GM18858 (cell line): ENCODE measurements at regions not wholly inside any gene's neighbourhood (a gene's known extent, or its start where the extent isn't known, plus 50 kb on each side); places are given as distances from the start of the nearest gene placed in this dataset.
"Not testable (repeated sequence)": the region's sequence is repeated elsewhere in the genome, so short reads cannot be mapped to it uniquely, and the experiment has no call there.

Experiments
- ATAC-seq: cut with Tn5 transposase; IDR thresholded peaks from one replicate; pipeline ENCODE4 v1.9.1; 2021; ENCODE audit not compliant: unreplicated experiment

DNA sequence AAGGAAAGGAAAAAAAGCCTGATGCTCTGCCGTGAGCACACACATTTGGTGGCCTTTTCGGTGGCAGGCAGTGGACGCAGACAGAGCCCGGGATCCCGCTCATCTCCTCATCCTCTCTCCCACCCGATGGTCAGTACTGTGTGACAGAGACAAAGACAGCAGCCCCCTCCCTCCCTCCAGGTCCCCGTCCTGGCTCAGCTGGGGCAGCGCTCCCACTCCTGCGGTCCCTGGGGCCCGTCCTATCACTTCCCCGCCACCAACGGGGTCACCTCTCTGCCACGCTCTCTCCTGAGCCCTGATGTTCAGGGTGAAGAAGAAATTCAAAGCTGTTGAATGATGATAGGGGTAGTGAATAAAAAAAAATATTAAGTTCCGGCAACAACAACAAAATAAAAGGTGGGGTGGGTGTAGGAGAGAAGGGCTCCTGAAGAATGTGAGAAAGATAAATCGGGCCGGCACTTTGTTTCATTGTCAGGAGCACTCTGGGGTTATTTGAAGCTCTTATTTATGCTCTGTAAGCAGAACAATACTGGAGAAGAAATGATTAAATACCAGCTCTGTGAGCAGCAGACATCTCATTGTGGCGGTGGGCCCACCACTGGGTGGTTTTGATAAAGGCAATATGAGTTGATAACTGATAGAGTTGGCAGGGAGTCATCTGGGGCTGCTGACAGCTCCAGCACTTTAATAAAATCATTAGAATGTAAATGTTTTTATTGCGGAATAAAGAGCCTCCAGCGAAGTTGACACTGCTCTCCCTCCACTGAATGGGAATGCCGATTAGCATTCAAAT is 417.7 kb downstream of the IRX1 start:
- ATAC-seq = no peak

DNA sequence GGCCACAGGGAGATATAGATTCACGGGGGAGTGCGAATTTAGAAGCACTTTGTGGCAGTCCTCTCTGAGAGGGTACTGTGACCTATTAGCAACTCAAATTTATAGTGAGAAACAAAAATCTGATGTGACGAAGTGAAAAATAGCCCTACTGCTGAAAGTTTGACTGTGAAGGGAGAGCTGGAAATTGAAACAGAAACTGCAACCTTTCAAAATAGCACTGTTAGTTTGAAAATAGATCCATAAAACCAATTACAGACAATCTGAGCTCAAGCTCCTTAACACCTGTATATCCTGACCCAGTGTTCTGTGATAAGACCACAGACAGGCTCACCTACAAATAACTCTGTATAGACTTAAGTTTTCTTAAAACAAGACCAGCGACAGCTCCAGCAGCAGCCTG is 420.1 kb downstream of the IRX1 start:
- ATAC-seq = no peak

DNA sequence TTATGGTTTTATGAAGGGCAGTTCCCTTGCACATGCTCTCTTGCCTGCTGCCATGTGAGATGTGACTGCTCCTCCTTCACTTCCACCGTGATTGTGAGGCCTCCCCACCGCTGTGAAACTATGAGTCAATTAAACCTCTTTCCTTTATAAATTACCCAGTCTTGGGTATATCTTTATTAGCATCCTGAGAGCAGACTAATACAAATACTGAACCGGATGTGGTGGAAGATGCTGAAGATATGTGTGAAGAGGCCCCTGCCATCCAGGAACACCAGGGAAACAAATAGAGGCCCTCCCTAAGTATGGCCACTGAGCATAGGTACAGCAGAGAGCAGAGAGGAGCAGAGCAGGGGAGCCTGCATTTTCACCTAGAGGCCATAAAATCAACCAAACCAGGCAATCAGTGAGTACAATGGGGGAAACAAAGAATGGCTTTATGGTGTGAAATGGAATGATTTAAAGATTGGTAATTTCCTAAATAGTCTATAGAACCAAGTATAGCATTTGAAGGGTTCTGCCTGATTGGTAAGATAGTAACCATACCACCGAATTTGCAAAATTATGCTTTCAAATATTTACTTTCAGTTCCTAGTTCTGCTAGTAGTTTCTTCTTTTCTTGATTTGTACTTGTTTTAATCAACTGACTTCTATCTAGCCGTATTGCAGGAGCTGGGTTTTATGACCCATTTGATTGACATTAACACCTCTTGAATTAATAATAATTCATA is 421.6 kb downstream of the IRX1 start:
- ATAC-seq = no peak

DNA sequence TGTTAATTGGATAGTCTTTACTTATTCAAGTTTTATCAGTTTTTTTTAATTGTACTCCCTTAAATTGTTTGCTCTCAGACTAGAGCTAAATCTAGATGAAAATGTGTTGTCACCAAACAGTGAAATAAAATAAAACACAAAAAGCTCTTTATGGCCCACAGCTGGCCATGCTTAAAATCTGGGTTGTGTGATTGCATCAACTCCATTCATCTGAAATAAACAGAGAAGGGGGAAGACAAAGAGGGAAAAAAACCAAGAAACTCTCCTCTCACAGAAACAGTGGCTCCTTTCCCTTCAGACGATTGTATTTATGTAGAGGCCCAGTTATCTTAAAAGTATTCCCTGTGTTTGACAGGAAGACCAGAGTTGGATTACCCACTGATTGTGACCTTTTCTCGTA is 422.4 kb downstream of the IRX1 start:
- no peak for ATAC-seq

DNA sequence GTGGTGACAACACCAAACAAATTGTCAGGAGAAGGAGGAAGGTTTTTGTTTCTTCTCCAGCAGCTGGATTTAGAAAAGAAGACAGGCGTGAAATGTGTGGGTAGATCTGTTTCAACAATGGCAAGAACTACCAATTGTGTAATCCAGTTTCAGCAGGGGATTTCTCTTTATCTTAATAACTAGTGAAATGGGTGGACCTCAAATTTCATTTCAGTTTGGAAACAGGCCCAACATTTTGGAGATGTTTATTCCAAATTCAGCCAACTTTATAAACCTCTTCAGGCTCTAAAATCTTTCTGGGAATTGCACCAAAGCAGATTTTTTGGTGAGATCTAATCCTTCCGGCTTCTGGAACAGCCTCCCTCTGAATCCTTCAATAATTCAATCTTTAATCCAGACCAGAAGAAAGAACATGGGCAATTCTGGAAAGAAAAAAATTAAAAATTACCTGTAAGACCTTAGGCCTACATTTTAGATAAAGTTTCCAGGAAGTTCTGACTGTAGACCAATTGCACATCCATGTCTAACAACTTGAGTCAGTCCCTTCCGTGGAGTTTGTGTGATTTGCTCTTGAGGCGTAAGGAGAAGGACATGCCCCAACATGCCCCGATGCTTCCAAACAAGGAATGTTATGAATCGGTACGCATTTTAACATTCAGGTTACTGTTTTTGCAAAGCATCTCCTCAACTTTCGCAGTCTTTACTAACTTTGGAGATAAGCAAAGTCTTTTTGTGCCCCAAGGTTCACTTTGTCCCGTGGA is 423.6 kb downstream of the IRX1 start:
- no peak for ATAC-seq

DNA sequence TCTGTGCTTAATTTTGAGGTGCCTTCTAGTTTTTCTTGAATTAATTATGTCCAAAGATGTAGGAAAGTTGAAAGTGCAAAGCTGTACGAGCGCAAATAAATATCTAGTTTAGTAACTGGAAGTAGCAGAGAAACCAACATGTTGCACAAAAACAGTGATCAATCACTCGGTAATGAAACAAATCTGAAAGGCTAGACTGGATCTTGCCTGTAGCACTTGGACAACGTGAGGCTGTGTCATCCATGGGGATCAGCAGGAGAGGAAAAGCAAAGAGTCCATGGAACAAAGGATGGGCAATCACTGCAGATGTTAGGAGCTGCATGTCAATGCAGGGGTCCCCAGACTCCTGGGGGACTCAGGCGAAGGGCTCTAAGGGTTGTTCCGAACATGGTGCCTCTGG is 424.2 kb downstream of the IRX1 start:
- no peak for ATAC-seq

DNA sequence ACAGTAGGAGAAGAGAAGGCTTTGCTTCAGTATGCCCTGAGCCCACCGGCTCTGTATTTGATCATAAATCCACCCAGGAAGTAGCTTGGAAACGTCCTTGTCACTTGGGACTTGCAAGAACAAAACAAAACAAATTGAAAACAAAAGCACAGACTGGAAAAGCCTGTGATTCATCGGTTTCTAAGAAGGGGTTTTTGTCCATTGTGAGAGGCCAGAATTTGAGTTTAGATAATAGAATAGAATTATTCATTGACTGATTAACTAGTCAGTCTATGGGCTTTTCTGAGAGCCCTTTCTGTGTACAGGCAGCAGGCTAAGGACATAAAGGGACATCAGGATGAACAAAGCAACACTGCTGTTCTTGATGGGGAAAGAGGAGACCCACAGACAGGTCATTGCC is 424.8 kb downstream of the IRX1 start:
- no peak for ATAC-seq

DNA sequence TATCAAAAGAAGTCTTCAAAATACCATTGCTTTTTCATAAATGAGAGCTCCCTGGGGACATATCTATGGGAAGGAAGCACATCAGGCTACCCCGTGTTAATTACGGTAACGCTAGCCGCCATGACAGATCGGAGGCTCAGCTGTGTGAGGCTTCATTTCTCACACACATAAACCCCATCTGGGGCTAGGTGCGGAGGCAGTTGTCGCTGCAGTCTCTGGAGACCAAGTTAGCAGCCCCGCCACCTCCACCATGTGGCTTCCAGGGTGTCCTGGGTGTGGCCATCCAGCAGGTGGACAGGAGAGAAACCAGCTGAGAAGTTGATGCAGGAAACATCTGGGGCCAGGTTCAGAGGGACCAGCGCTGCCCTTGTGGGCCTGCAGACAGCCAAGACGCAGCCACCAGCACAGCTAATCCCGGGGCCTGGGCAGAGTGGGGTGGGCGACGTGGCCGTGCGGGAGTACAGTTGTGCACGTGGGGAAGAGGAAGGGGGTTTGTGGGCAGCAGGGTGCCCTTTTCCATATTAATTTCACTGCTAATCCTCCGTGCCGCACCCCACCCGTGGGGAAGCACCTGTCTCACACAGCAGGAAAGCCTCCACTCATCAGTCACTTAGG is 426.5 kb downstream of the IRX1 start:
- ATAC-seq = no peak

DNA sequence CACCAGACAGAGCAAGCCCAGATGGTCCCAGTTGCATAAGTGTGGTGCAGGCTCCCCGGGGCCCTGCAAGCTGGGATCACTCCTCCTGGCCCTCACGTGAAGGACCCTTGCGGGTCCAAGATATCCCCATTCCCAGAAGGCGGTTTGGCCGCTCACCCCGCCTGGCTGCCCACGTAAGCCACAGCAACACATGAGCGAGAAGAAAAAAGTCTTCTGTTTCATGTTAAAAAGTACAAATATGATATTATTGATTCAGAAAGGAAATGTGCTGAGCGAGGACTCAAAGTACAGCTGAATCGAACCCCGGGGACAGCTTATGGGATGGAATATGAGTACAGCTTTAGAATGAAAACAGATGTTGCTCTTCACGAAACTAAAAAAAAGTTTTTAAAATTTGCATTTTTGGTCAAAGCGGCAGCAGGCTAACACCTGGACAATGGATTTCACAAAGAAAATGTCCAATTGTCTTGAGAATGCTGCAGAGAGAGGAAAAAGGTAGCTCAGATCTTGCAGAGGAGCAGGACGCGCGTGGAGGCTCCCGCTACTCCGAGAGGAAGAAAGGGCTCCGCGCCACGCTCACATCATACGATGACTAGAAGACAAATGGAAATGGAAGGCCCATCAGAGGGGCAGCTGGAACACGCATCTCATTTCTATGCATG is 427.6 kb downstream of the IRX1 start:
- ATAC-seq = no peak

DNA sequence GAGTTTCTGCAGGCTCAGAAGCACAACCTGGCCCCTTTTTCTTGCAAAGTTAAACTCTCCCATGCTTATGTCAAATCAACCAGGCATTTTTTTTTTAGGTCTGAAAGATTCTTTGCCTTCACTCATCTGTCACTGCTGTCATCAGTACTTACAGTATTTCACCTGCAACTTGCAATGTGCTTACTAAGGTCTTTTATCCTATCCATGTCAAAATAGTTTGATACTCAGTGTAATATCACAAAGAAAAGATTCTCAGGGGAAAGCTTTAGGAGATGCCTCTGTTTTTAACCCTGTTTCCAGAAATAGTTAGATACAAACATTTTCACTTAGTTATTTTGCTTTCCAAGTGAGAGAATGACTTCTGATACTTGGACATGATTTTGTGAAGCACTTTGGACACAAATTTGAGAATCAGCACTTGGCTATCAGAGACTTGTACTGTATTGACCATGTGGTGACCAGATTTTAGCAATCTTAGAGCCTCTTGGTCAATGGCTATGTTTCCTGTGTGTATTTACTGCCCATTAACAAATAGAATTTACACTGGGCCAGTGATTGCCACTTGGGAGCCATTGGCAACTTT is 428.2 kb downstream of the IRX1 start:
- ATAC-seq = no peak

DNA sequence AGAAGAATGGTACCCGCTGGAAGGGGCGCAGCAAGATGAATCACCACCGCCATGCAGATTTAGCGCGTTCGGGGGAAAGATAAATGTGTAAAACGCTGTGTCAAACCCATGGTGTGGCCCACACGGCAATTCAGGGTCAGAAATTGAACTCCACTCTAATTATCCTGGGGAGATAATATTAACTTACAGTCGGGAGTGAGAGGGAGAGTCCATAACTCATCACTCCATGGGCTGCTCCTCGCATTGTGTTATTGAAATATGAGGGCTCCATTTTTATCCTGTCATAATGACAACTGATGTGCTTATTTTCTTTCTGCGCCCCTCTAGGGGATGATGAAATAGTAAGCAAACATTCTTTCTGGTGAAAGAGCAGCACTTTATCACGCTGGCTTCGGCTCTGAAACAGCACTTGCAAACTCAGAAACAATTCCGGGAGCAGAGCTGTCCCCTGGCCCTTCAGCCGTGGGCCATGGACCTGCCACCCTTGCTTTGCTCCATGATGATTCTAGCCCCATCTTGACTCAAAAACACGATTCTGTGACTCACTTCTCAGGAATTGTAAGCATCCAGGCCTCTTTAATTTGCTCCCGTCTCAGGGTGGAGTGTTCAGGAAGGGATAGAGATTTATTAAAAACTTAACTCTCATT is 431.6 kb downstream of the IRX1 start:
- no peak for ATAC-seq

DNA sequence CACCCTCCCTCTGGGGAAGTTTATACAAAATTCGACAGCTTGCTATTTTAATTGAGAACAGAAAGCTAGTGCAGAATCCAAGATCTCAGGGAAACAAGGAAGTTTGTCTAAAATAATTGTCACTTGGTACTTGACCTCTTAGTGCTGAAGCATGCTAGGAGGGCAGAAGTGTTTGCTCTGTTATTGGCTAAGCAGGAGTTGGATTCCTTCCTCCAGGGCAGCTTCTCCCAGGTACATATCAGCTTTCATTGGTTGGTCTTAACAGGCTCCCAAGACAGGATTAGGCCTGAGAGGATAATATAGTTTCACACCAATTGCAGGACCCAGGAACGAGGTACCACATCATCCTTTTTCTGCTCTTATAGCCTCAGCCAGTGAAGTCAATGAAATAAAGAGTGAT is 432.8 kb downstream of the IRX1 start:
- no peak for ATAC-seq

DNA sequence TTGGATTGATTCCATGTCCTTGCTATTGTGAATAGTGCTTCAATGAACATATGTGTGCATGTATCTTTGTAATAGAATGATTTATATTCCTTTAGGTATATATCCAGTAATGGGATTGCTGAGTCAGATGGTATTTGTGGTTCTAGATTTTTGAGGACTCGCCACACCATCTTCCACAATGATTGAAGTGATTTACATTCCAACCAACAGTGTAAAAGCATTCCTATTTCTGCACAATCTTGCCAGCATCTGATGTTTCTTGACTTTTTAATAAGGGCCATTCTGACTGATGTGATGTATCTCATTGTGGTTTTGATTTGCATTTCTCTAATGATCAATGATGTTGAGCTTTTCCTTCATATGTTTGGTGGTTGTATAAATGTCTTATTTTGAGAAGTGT is 437.9 kb downstream of the IRX1 start:
- ATAC-seq = not testable (repeated sequence)

DNA sequence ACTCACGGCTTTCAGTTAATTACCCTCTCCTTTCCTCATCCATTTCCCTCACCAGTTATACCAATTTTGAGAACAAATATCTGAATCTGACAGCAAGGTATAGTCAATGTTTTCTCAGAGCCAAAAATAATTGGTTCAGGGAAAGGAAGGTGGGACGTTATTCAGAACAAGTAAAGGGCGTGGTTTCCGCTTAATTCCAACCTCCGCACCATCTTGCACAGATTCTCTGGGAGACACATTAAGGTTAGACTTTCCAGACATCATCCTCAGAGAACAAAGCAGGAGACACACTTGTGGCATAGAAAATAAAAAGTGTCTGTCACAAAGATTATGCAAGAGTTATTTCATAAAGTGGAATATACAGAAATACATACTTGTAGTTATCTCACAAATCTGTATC is 441.2 kb downstream of the IRX1 start:
- ATAC-seq = no peak

DNA sequence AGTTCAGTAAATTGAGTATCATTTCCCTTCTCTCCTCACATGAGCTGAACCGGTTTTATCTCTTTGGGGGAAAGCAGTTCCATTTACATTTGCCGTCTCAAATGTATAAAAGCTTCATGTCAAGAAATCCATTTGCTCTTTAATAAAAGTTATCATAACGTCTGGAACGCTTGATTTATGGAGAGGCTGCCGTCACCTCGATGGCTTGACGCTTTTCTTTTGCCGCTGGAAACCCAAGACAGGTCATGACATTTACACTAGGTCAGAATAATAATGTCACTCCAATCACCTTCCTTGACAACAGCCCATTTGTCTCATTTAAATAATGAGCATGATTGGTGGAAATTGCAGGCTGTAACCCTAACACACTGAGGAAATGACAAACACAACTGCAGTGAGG is 443.4 kb downstream of the IRX1 start:
- no peak for ATAC-seq

DNA sequence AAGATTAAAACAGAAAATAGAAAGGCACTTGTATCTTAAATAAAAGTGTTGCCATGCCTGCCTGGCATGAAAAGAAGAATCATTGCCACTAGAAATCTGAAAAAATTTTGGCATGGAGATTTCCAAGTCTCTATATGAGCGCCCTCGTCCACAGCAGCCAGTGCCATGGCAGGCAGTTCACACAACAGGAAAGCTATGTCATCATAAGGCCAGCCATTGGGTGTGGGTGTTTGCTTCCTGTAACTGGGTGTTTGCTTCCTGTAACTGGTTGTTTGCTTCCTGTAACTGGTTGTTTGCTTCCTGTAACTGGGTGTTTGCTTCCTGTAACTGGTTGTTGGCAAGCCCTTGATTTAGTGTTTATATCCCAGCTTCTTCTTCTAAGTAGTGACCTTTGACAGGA is 446.7 kb downstream of the IRX1 start:
- ATAC-seq = no peak

DNA sequence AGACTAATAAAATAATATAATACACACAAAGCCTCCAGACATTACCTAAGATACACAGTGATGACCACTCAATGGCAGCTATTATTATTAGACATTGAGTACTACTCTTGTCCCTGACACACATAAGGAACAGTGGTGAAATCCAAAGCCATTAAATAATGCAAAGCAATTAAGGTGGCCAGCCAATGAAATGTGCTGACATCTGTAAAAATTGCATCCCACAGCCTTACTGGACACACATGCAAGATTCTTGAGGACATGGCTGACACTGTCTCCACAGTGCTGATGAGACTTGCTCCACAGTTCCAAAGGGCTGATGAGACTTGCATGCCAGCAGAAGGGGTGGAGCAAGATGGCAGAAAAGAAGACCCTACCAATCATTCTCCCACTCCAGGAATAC is 447.5 kb downstream of the IRX1 start:
- no peak for ATAC-seq

DNA sequence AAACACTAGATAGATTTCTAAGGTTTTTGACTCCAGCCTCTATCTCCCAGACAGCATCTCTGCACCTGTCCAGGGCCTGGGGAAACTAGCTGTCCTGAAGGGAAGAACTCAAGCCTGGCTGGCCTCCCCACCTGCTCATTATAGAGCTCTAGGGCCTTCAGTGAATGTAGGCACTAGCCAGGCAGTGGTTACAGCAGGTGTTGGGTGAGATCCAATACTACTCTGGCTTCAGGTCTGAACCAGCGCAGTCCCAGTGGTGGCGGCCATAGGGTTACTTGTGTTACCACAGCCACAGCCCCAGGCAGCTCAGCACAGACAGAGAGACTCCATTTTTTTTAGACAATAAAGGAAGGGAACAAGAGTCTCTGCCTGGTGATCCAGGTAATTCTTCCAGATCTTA is 449.2 kb downstream of the IRX1 start:
- no peak for ATAC-seq

DNA sequence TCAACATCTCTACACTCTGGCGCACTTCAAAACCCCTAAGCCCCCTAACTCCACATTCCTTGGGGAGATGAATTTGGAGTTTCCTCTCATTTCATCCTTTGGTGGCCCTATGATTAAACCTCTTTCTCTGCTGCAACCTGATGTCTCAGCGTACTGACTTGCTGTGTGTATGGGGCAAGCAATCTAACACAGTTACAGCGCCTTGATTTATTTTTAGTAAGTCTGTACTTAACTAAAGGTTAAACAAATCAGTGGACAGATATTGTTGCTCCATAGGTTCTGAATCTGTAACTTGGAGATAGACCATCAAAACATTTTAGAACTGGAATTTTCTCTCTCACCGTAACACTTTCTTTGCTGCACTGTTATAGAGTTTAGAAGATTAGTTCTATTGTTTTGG is 452.8 kb downstream of the IRX1 start:
- no peak for ATAC-seq

DNA sequence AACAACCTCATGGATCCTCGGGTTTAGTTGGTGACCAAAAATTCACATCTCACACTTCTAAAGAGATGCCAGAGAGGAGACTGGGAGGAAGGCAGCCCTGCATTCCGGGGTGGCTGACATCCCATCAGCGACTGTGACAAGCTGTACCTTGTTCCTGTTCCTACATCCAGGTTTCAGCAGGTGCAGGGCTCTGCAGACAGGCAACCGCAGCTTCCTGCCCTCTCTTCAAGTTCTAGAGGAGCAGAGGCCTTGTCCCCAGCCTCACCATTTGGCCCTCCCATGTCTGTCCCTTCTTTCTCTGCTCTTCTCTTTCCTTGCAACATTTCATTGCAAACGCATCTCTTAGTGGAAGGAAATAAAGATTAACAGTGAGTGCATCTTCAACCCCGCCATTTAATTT is 454.6 kb downstream of the IRX1 start:
- no peak for ATAC-seq
